A549 (cell line): ENCODE measurements at regions not wholly inside any gene's neighbourhood (a gene's known extent, or its start where the extent isn't known, plus 50 kb on each side); places are given as distances from the start of the nearest gene placed in this dataset.

Experiments used
- ATAC-seq, 2 experiments: fragments of 200-7000 bp in 1 of 2; fragments of >200 bp in 1 of 2; cut with Nextera tagmentation in 1 of 2; cut with Tn5 transposase in 1 of 2; 3 replicates each; pipeline versions ENCODE4 v1.8.0 to v1.9.1; 2018 to 2020; ENCODE audit warnings: mild to moderate bottlenecking in 1 of 2, moderate library complexity in 1 of 2
- CTCF ChIA-PET: fragments of 300-600 bp; sonication (Branson Sonifier 250); formaldehyde crosslinking; extraction: SDS; loops from one replicate; lab custom pipeline; 2021; ENCODE audit warnings: antibody characterized with exemption, inconsistent platforms; lab: Yijun Ruan, JAX
- POLR2A ChIA-PET: fragments of 350-600 bp; formaldehyde crosslinking; extraction: SDS; loops from one replicate; lab custom pipeline; 2021; ENCODE audit warnings: antibody characterized with exemption, inconsistent platforms; lab: Yijun Ruan, JAX
- DNase-seq, 2 experiments: peaks; one replicate each; pipeline versions ENCODE4 v3.0.0 to v3.0.0-alpha.2; 2011 to 2016; ENCODE audit warnings: low read depth in 1 of 2, low spot score in 1 of 2
- FAIRE-seq: peaks from 2 replicates; lab custom pipeline; 2011; peaks lifted over from hg19 to GRCh38; lab: Jason Lieb, UNC
- H3K27ac ChIP-seq, 2 experiments: fragments of >200 bp; sonication (Bioruptor Twin); formaldehyde crosslinking; 3 replicates each; pipeline ENCODE4 v1.5.1; 2016 to 2017
- H3K4me1 ChIP-seq: fragments of >200 bp; sonication (Bioruptor Twin); formaldehyde crosslinking; 3 replicates; pipeline ENCODE4 v1.6.1; 2016
- H3K4me2 ChIP-seq: fragments of >200 bp; sonication (Bioruptor Twin); formaldehyde crosslinking; 3 replicates; pipeline ENCODE4 v1.6.1; 2016
- H3K4me3 ChIP-seq: fragments of >200 bp; sonication (Bioruptor Twin); formaldehyde crosslinking; 3 replicates; pipeline ENCODE4 v1.5.1; 2016
- H3K9me3 ChIP-seq: fragments of >200 bp; sonication (Bioruptor Twin); formaldehyde crosslinking; 3 replicates; pipeline ENCODE4 v1.6.1; 2016
- BHLHE40 ChIP-seq: IDR thresholded peaks from 2 replicates; pipeline ENCODE4 v1.6.1; 2012; ENCODE audit warnings: low read depth, low read length, inconsistent platforms
- CBX2 ChIP-seq: fragments of 200-600 bp; sonication (generic); IDR thresholded peaks from 2 replicates; pipeline ENCODE4 v1.6.1; 2016; ENCODE audit warnings: low read depth, mild to moderate bottlenecking, borderline replicate concordance
- CBX8 ChIP-seq: fragments of 200-600 bp; sonication (generic); IDR thresholded peaks from 2 replicates; pipeline ENCODE4 v1.6.1; 2016
- CHD2 ChIP-seq: fragments of 150-350 bp; IDR thresholded peaks from 2 replicates; pipeline ENCODE4 v1.6.1; 2014; ENCODE audit warnings: low read length; ENCODE audit not compliant: partially characterized antibody
- FOSL2 ChIP-seq, 2 experiments: fragments of 450-650 bp in 1 of 2; fragments of >200 bp in 1 of 2; sonication (Bioruptor Twin) in 1 of 2; formaldehyde crosslinking; IDR thresholded peaks; 2 replicates each; pipeline versions ENCODE4 v1.5.0 to v1.6.1; 2016 to 2020; ENCODE audit warnings: mild to moderate bottlenecking in 1 of 2, moderate library complexity in 1 of 2
- GATA3 ChIP-seq: IDR thresholded peaks from 2 replicates; pipeline ENCODE4 v1.6.1; 2012; ENCODE audit warnings: borderline replicate concordance
- HMGXB4 ChIP-seq: fragments of 250-450 bp; sonication (Bioruptor Pico); IDR thresholded peaks from 2 replicates; pipeline ENCODE4 v1.5.0; 2021; ENCODE audit warnings: mild to moderate bottlenecking, moderate library complexity, borderline replicate concordance
- HOXA7 ChIP-seq: fragments of 250-450 bp; sonication (Bioruptor Pico); IDR thresholded peaks from 2 replicates; pipeline ENCODE4 v1.5.0; 2020; ENCODE audit warnings: mild to moderate bottlenecking, moderate library complexity
- HOXB5 ChIP-seq: fragments of 250-450 bp; sonication (Bioruptor Pico); IDR thresholded peaks from 2 replicates; pipeline ENCODE4 v1.5.0; 2020; ENCODE audit warnings: mild to moderate bottlenecking, moderate library complexity
- JUN ChIP-seq, 2 experiments: fragments of >200 bp; sonication (Bioruptor Twin); formaldehyde crosslinking; IDR thresholded peaks; 2 replicates in 1 of 2; 3 replicates in 1 of 2; pipeline ENCODE4 v1.6.1; 2016 to 2017
- KDM5A ChIP-seq: fragments of 200-600 bp; sonication (generic); IDR thresholded peaks from 2 replicates; pipeline ENCODE4 v1.6.1; 2016; ENCODE audit warnings: antibody characterized with exemption, mild to moderate bottlenecking
- MAZ ChIP-seq: fragments of 150-350 bp; IDR thresholded peaks from 2 replicates; pipeline ENCODE4 v1.6.1; 2014; ENCODE audit warnings: antibody characterized with exemption, low read depth, low read length, borderline replicate concordance
- NFE2L2 ChIP-seq: fragments of 150-350 bp; conservative IDR thresholded peaks from 2 replicates; pipeline ENCODE4 v1.6.1; 2014; ENCODE audit warnings: low read length
- NPAS2 ChIP-seq: fragments of 250-450 bp; sonication (Bioruptor Pico); IDR thresholded peaks from 2 replicates; pipeline ENCODE4 v1.8.0; 2022; ENCODE audit warnings: mild to moderate bottlenecking, moderate library complexity, borderline replicate concordance
- PHF8 ChIP-seq: fragments of 200-600 bp; sonication (generic); IDR thresholded peaks from 2 replicates; pipeline ENCODE4 v1.6.1; 2016; ENCODE audit warnings: low read depth, mild to moderate bottlenecking, antibody characterized with exemption, moderate library complexity, borderline replicate concordance
- RFX5 ChIP-seq: fragments of 450-650 bp; IDR thresholded peaks from 2 replicates; pipeline ENCODE4 v1.7.1; 2014; ENCODE audit warnings: antibody characterized with exemption, mild to moderate bottlenecking, moderate library complexity
- SMC3 ChIP-seq: fragments of >200 bp; sonication (Bioruptor Twin); formaldehyde crosslinking; IDR thresholded peaks from 3 replicates; pipeline ENCODE4 v1.6.1; 2018; ENCODE audit warnings: inconsistent platforms
- USF2 ChIP-seq: fragments of 450-650 bp; IDR thresholded peaks from 2 replicates; pipeline ENCODE4 v1.6.1; 2014; ENCODE audit warnings: antibody characterized with exemption
- ZC3H11A ChIP-seq: fragments of 450-650 bp; IDR thresholded peaks from 2 replicates; pipeline ENCODE4 v1.6.1; 2014; ENCODE audit warnings: antibody characterized with exemption, mild to moderate bottlenecking
- ZNF302 ChIP-seq: fragments of 250-450 bp; sonication (Bioruptor Pico); IDR thresholded peaks from 2 replicates; pipeline ENCODE4 v1.9.0; 2021; ENCODE audit warnings: inconsistent platforms, mild to moderate bottlenecking, moderate library complexity
- ZSCAN20 ChIP-seq: fragments of 250-450 bp; sonication (Bioruptor Pico); IDR thresholded peaks from 2 replicates; pipeline ENCODE4 v1.8.0; 2022; ENCODE audit warnings: mild to moderate bottlenecking, moderate library complexity
- WGBS: methylation state at CpG from one replicate; pipeline ENCODE4 v1.1.6; 2017; ENCODE audit errors: missing lambda C conversion rate; 5-methylcytosine and 5-hydroxymethylcytosine counted together
- TF ChIP-seq, protein P1 (sequence below): fragments of >200 bp; sonication (Bioruptor Twin); formaldehyde crosslinking; IDR thresholded peaks from 3 replicates; pipeline ENCODE4 v1.5.1; 2016

GRCh38 chrX:37906357-37906756, 59.0 kb upstream of the DYNLT3 start:
- peak overlapping the region; percentile 36 for H3K4me3 ChIP-seq
- peaks cover 23% of the 10 kb centered on the region for H3K4me1 ChIP-seq
- peak overlapping the region; percentile 73 for H3K4me2 ChIP-seq
- DNase-seq (no peak), ATAC-seq (peak; percentile 28 to 30; a peak in 3 of 6 replicates), FAIRE-seq (peak; percentile 18)
- no peak for TF ChIP-seq USF2
- TF ChIP-seq ZNF302 = no peak
- TF ChIP-seq BHLHE40 = no peak
- no peak for TF ChIP-seq HMGXB4 (CRISPR knock-in tag)
- TF ChIP-seq NFE2L2 = no peak
- TF ChIP-seq KDM5A = no peak
- no peak for TF ChIP-seq NPAS2
- TF ChIP-seq SMC3 = no peak
- no peak for TF ChIP-seq ZC3H11A
- no peak for TF ChIP-seq HOXA7
- no peak for TF ChIP-seq RFX5
- no peak for TF ChIP-seq CBX8
- TF ChIP-seq, protein P1, sequence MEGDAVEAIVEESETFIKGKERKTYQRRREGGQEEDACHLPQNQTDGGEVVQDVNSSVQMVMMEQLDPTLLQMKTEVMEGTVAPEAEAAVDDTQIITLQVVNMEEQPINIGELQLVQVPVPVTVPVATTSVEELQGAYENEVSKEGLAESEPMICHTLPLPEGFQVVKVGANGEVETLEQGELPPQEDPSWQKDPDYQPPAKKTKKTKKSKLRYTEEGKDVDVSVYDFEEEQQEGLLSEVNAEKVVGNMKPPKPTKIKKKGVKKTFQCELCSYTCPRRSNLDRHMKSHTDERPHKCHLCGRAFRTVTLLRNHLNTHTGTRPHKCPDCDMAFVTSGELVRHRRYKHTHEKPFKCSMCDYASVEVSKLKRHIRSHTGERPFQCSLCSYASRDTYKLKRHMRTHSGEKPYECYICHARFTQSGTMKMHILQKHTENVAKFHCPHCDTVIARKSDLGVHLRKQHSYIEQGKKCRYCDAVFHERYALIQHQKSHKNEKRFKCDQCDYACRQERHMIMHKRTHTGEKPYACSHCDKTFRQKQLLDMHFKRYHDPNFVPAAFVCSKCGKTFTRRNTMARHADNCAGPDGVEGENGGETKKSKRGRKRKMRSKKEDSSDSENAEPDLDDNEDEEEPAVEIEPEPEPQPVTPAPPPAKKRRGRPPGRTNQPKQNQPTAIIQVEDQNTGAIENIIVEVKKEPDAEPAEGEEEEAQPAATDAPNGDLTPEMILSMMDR = no peak
- TF ChIP-seq PHF8 = no peak
- TF ChIP-seq MAZ = no peak
- TF ChIP-seq ZSCAN20 = no peak
- TF ChIP-seq JUN (IDR thresholded peaks at IDR 0.05) = no peak
- no peak for TF ChIP-seq HOXB5
- H3K9me3 ChIP-seq = no peaks in the 10 kb centered on the region
- H3K27ac ChIP-seq = peak overlapping the region; percentile 54 to 87
- WGBS = 61% methylated on average over 11 of the region's 11 CpGs
- POLR2A ChIA-PET = no interaction called here
- CTCF ChIA-PET = interaction anchor here (0.5 to 2.3 kb wide), 3 partner anchors 11 to 240 kb away, joined by 3 to 13 read pairs (median 9); no protein-coding TSS in a partner anchor

GRCh38 chrX:37910186-37910585, 62.8 kb upstream of the DYNLT3 start:
- Histone ChIP-seq H3K4me3 (no peak overlapping the region), H3K9me3 (no peaks in the 10 kb centered on the region), H3K4me1 (peaks cover 20% of the 10 kb centered on the region), H3K4me2 (no peak overlapping the region), H3K27ac (no peak overlapping the region)
- DNase-seq (no peak), ATAC-seq (no peak), FAIRE-seq (no peak)
- TF ChIP-seq HOXA7 (no peak), ZC3H11A (no peak), CBX2 (no peak), CHD2 (no peak), NFE2L2 (no peak)
- 100% methylated on average over 1 of the region's 1 CpG for WGBS
- ChIA-PET POLR2A (no interaction called here), CTCF (no interaction called here)

DNA sequence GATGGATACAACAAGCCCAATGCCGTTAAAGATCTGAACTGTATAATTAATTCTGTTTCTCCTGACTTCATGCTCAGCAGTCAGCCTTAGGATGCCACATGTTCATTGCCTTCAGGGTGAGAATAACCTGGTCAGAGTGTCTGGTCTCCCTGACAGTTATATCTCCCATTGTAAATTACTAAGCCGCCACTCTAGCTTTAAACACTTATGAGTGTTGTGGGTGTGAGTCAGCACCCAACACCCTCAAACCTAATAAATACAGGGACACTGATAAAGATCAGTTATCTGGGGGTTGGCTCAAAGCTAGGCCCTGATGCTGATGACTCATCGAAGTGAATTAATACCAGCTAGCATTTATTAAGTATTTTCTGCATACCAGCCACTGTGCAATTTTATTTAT, 64.9 kb upstream of the DYNLT3 start:
- POLR2A ChIA-PET = no interaction called here
- no peak for TF ChIP-seq KDM5A
- 0 out of 2 replicates have a peak, but pooled peaks have one; percentile 17 for TF ChIP-seq FOSL2 (IDR thresholded peaks at IDR 0.05)
- peak; percentile 60 for TF ChIP-seq FOSL2 (CRISPR knock-in tag; IDR thresholded peaks at IDR 0.05)
- peak; percentile 61; the same call in 1 of the 2 replicates for TF ChIP-seq GATA3
- peaks cover 9% of the 10 kb centered on the region for H3K4me1 ChIP-seq
- H3K27ac ChIP-seq = peak overlapping the region in 1 of 2 experiments; percentile 26; a peak in 1 of 6 replicates
- peak overlapping the region; percentile 16; the same call in 1 of the 3 replicates for H3K4me2 ChIP-seq
- H3K4me3 ChIP-seq = no peak overlapping the region
- CTCF ChIA-PET = no interaction called here
- FAIRE-seq = no peak
- no peaks in the 10 kb centered on the region for H3K9me3 ChIP-seq
- WGBS = 18% methylated on average over 3 of the region's 3 CpGs
- ATAC-seq = no peak
- DNase-seq = no peak
